GM19397 (cell line): ENCODE measurements at regions not wholly inside any gene's neighbourhood (a gene's known extent, or its start where the extent isn't known, plus 50 kb on each side); places are given as distances from the start of the nearest gene placed in this dataset.
"Not testable (repeated sequence)": the region's sequence is repeated elsewhere in the genome, so short reads cannot be mapped to it uniquely, and the experiment has no call there.

ENCODE experiments used
- ATAC-seq: cut with Tn5 transposase; IDR thresholded peaks from one replicate; pipeline ENCODE4 v1.9.1; 2021; ENCODE audit warnings: mild to moderate bottlenecking, moderate library complexity; ENCODE audit not compliant: unreplicated experiment

DNA sequence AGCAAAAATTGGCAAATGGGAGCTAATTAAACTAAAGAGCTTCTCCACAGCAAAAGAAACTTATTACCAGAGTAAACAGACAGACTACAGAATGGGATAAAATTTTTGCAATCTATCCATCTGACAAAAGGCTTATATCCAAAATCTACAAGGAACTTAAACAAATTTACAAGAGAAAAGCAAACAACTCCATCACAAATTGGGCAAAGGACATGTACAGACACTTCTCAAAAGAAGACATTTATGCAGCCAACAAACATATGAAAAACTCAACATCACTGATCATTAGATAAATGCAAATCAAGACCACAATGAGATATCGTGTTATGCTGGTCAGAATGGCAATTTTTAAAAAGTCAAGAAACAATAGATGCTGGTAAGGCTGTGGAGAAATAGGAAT, 315.6 kb downstream of the DMAC1 start:
- not testable (repeated sequence) for ATAC-seq

DNA sequence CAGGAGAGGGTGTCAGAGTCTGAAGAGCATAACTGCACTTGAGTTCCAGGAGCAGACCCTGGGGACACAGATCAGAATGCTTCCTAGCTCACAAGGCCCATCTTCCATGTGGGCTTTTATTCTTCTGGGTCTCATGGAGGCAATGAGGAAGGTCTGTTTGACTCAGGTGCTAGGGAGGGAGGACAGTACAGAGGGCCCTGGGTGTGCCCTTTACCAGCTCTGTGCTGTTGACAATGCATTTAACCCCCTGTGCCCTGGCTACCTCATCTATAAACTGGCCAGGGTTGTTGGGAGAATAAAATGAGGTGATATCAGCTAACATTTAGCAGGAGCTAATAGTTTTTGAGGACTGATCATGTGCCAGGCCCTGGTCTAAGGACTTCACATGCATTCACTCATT, 318.0 kb downstream of the DMAC1 start:
- no peak for ATAC-seq

DNA sequence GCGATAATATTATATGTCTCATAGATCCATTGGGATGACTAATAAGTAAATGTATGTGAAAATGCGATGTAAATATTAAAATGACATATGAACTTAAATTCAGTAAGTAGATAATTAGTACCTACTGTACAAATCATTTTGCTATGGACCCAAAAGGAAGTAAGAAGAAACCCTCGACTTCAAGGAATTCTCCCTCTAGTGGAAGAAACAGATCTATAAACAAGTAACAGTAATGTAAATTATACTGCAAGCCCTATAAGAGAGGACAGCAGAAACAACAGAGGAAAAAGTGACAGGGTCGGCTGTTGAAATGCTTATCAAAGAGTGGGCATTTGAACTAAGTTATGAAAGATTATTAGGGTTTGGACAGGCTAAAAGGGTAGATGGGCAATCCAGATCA, 320.3 kb downstream of the DMAC1 start:
- ATAC-seq: no peak

DNA sequence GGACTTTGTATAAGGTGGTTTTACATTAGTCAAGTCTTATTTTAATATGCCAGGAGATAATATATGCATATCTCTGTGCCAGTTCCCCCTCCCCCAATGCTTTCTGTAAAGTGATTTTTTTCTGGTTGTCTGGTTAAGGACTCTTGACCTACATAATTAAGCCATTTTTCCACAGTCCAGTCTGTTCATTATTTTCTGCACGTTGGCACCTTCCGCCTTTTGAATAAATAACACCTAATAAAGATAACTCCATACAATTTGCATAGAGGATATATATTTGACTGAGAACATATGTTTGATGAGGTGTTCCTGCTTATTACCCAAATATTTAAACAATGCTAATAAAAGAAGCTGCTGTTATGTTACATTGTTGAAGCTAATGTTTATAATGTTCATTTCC, 320.9 kb downstream of the DMAC1 start:
- ATAC-seq: no peak

DNA sequence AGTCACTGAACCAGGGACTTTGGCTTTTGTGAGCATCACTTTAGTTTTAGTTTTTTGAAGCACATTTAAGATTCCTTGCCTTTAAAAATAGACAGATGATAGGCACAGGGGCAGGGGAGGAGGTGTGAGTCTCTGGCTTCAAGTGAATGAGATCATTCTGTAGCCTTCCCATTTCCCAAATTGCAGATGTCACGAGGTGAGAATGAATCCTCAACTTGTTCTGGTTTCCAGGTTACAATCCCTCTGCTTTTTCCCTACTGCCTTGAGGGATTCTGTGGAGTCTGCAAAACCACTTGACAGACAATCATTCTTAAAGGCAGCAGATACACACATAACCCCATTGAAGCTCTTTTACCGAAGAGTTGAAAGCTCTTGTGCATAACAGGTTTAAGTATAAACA, 332.4 kb downstream of the DMAC1 start:
- no peak for ATAC-seq

DNA sequence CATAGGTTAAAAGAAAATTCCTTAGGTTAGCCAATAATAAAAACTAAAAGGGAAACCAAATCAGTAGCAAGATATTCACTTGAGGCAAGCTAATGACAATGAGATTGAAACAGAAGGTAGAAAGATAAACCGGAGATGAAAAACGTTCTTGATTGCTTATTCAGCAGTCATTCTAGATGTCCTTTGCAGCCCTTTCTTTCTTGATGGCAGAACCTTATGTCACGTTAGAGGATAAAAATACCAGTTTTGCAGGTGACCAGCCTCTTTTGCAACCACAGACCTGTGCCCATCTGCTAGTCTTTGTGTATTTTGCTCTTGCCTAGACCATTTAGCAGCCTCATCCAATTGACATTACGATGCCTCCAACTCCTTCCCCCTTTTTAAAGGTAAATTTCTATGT, 337.8 kb downstream of the DMAC1 start:
- ATAC-seq: no peak

DNA sequence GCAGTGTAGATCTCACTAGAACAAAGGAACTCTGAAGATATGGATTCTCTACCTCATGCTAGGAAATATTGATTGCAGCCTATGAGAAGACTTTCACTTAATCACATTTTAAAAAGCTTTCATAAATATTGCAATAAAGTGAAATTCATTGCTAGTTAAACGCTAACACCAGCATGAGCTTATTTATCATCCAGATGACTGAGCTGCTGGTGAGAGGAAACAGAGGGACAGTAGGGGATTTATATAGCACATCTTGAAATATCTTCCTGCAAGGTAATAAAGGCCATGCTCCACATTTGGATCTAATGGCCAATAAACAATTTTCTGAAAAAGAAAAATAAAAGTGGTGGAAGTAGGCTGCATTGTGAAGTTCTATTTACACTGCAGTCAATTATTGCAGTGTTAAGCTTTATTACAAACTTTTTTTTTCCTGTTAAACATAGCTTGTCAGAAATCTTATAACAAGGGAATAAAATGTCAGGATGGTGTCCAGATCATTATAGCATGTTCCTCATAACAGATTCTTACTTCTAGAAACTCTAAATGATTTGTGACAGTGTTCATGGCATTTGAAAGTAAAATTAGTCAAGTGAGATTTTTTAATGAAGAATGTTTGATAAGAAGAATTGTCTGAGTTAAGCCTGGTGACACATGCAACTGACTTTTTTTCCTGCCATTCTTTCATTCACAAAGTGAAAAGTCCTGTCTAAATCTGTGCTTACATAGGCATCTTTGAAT, 342.6 kb downstream of the DMAC1 start:
- ATAC-seq: no peak

DNA sequence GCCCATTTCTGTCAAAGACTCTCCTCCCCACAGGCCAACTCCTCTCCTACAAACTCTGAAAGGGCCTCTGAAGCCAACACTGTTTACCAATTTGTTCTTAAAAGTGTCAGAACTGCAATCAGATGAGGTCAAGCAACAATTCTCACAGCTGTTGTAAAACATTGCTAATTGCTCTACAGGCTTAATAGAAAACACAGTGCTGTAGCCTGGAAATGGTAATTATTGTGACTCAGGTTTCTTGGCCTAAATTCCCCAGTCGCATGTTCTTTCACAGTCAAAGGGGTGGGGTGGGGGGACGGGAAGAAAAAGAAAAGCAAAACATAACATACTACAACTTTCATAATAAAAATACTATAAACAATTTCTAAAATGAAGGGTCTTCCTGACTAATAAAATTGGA, 343.2 kb downstream of the DMAC1 start:
- no peak for ATAC-seq

DNA sequence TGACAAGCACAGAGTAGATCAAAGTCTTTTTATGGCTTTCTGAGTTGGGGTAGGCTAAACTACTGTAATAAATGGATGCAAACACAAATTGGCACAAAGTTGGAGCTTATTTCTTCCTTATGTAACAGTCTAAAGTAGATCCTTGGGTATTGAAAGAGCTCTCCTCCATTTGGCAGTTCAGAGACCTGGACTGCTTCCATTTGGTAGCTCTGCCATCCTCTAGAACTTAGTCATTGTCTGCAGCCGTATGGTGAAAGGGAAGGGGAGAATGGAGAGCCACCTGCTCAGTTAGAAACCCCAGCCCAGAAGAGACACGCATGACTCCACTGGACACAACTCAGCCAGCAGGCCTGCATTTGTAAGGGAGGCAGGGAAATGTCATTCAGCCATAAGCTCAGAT, 345.0 kb downstream of the DMAC1 start:
- ATAC-seq: no peak

DNA sequence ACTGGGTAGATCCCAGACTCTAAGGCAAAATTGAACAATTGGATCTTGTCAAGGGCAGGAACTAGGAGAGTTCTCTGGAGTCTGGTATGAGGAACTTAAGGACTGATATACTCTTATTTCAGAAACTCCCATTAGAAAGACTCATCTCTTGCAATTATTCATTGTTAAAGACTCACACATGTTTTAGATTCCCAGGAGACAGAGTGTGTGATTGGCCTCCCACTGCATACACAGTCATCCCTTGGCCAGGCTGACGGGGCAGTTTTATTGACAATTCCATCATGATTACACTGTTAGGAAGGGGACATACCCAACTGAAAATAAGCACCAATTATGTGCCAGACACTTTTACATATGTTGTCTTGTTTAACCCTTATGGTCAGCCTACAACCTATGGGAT, 347.2 kb downstream of the DMAC1 start:
- ATAC-seq: no peak

DNA sequence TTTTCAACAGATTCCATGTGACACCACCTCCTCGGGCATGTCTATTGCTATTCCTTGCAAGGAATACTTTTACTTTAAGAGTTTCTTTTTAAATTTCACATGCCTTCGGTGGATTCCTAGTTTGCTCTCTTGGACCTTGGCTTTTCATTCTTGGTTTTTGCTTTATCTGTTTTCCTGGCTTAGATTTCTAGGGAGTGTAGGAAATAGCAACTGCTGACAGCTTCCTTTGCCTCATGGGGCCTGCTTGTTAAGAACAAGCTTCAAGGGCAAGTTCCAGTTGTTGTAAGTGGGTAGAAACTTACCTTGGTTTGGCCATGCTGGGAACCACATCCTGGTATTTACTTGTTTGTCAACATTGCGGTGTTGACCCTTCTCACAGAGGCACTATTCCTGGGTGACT, 348.5 kb downstream of the DMAC1 start:
- ATAC-seq: no peak

DNA sequence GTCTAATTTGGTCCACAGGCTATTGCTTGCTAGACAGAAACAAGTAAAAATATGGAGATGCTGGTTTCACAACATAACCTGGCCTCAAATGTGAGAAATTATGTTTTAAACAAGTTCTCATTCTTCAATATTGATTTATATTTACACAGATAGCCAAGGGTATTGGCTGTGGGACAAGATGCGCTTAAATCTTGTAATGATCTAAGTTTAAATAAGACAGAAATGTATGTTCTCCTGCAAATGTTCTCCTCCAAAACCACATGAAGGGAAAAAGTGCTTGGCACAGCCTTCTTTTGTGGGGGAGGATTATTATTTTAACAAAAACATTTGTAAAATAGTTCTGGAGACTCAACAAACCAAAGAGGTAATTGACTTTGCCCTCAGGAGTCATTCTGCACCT, 356.0 kb downstream of the DMAC1 start:
- ATAC-seq: no peak

DNA sequence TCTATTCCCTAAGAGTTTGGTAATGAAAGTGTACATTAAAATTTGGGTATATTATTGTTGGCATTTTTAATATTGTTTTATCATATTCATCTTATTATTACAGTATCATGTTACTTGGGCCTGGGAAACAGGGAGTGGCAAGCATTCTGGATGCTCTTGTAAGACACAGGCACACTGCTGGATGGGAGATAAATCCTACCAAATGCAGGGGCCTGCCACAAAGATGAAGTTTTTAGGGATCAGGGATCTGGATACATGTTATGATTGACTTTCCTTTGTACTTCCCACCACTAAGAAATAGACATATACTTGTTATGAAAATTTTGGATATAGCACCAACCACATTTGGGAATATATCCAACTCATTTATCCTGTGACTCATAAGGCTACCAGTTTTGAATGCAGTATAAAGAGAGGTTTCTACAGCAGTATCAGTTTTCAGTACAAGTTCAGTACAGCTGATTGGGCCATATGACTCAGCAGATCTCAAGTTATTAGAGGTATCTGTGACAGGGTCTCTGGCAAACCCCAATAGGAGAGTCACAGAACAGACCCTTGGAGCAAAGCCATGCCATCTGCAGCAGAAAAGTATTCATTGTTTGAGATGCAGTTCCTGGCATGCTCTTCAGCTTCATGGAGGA, 360.1 kb downstream of the DMAC1 start:
- no peak for ATAC-seq

DNA sequence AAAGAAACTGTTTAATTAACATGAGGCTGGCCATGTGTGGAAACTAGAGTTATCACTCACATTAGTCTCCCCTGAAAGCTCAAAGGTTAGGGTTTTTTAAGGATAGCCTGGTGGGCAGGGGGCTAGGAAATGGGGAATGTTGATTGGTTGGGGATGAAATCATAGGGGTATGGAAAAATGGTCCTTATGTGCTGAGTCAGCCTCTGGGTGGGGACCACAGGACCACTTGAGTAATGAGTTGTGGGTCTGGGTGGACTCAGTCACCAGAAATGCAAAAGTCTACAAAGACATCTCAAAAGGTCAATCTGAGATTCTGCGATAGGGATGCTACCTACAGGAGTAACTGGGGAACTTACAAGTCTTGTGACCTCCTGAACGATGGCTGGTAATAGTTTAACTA, 362.8 kb downstream of the DMAC1 start:
- ATAC-seq: no peak

DNA sequence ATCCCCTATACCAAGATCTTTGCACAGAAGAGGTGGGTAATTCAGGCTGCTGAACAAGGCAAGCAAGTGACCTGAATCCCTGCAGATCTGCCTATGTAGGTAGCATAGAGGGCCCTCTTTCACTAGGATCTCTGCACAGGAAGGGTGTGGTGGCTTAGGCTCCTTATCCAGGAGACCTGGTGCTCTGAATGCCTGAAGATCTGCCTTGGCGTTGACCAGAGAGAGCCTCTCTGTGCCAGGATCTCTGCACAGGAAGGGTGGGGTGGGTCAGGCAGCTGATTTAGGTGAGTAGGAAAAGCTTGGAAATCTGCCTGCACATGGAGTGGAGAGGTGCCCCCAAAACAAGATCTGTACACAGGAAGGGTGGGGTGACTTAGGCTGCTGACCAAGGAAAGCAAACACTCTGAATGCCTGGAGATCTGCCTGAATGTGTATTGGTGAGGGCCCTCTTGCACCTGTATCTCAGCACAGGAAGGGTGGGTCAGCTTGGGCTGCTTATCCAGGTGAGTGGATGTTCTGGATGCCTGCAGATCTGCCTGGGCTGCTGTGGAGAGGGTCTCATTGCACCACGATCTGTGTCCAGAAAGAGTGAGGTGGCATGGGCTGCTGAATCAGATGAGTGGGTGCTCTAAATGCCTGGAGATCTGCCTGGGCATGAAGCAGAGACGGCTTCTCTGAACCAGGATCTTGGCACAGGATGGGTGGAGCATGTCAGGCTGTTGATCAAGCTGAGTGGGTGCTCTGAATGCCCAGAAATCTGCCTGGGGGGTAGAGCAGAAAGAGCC, 365.9 kb downstream of the DMAC1 start:
- no peak for ATAC-seq

DNA sequence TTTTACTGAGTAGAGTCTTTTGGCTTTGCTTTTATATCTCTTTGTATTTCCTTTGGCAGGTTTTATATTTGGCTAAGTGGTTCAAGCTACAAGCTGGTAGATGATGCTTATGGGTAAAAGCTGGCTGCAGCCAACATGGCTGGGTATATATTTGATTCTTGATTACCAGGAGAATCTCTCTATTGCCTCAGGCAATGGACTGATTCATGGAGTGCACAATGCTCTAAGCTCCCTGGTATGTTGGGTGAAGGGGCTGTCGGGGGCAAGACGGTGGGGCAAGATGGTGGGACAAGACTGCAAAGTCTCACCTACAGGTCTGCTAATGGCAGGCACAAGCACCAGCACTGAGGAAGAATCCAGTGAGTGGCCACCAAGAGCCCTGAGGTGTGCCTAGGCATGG, 366.6 kb downstream of the DMAC1 start:
- ATAC-seq: no peak

DNA sequence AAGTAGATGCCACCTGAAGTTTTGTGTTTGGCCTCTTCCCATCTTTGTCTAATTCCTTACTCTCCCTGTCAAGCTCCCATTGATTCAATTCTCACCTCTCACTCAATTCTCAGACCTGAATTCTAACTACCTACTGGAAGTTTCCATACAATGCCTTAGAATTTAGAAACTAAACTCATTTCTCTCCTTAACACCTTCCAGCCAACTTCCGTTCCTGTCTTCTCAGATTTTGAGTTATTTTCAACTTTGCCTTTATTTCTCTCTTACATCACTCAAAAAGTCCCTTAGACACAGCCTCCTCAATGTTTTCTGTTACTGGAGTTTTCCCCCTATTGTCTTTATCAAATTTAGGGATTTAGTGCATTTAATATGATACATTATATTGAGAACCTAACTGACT, 382.2 kb downstream of the DMAC1 start:
- not testable (repeated sequence) for ATAC-seq

DNA sequence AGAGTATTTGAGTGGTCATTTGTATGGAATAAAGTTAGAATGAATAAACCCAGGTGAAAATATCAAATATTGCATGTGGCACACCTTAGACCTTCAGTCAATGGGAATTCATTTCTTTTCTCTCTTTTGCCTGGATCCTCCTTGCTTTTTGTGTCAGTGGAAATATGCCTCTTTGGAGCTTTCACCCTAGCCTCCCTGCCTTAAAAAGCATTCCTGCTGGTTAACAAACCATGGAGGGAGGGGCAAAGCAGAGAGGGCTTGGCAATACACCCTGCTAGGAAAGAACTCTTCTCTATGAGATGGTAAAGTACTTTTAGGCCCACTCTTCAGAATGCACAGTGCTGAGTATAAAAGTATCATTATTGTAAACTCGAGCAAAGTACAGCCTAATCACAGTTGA, 383.7 kb downstream of the DMAC1 start:
- ATAC-seq: no peak

DNA sequence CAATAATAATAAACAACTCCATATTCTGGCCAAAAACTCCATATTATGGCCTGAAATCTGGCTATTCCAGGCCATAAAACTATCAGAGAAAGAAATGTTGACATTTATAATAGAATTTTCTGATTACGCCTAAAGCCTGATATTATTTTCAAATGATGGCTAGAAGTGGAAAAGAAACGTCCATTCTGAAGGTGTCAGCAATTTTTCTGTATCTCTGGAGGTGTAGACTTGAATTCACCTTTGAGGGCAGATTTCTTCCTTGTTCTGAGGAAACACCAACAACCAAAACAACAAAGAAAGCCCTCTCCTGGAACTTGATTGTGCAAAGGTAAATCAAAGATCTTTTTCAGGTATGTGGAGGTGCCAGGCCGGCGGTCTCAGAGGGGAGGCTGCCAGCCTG, 390.7 kb downstream of the DMAC1 start:
- ATAC-seq: no peak

DNA sequence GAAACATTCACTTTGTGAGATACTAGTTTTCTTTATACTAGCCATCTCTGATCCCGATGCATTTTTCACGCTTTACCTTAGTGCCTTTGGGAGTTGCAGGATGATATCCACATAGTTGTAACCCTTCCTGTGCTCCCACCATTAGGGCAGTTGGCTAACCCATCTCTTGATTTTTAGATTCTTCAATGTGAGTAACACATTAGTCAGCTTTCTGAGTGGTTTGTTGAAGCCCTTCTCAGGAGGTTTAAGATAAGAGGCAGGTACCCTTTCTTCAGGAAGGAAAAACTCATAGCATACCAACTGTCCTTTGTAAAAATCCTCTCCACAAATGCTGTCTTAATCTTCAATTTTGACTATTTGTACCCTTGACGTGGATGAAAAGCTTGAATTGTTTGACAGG, 392.3 kb downstream of the DMAC1 start:
- ATAC-seq: no peak

DNA sequence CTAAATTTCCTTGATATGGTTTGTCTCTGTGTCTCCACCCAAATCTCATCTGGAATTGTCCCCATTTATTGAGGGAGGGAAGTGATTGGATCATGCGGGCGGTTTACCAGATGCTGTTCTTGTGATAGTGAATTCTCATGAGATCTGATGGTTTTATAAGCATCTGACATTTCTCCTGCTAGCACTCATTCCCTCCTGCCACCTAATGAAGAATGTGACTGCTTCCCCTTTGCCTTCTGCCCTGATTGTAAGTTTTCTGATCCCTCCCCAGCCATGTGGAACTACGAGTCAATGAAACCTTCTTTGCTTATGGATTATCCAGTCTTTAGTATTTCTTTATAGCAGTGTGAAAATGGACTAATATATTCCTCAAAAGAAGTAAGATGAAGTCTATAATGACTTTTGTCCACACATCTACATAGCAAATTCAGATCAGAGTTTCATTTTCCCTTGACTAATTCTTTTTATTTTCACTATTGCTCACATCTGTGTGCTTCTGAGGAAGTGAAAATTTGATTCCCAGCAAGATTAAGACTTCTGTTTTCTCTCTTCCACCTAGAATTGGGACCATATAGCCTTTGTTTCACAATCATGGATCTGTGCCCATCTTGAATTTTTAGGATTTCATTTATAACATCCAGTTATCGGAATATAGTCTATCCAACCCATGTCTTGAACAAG, 393.5 kb downstream of the DMAC1 start:
- ATAC-seq: no peak
